A673 (cell line): ENCODE measurements at regions not wholly inside any gene's neighbourhood (a gene's known extent, or its start where the extent isn't known, plus 50 kb on each side); places are given as distances from the start of the nearest gene placed in this dataset.

Experiments used
- BruUV-seq: library from RNA; stranded (reverse); fragments of 400-500 nt; replicated peaks from 2 replicates; lab custom pipeline; 2021; lab: Mats Ljungman, UMichigan
- CTCF ChIA-PET: fragments of 300-600 bp; sonication (Branson Sonifier 250); formaldehyde crosslinking; loops from one replicate; lab custom pipeline; 2022; ENCODE audit warnings: antibody characterized with exemption; lab: Charles Lee
- POLR2A ChIA-PET: fragments of 300-600 bp; sonication (Branson Sonifier 250); formaldehyde crosslinking; loops from one replicate; lab custom pipeline; 2022; ENCODE audit warnings: antibody characterized with exemption; ENCODE audit not compliant: low non-redundant PET; lab: Charles Lee
- DNase-seq: peaks from one replicate; pipeline ENCODE4 v3.0.0-alpha.2; 2015; ENCODE audit warnings: low spot score
- H3K27ac ChIP-seq: fragments of 200-600 bp; sonication (generic); 2 replicates; pipeline ENCODE4 v1.5.1; 2016; ENCODE audit warnings: mixed run types, low read depth, mild to moderate bottlenecking, mixed read lengths, antibody characterized with exemption, low read length; ENCODE audit not compliant: poor library complexity, severe bottlenecking
- H3K27me3 ChIP-seq: fragments of 200-600 bp; sonication (generic); replicated peaks from 2 replicates; pipeline ENCODE4 v1.6.1; 2017; ENCODE audit warnings: mixed run types, low read depth, mild to moderate bottlenecking, mixed read lengths, antibody characterized with exemption, low read length; ENCODE audit not compliant: insufficient read depth, poor library complexity
- H3K36me3 ChIP-seq: fragments of 200-600 bp; sonication (generic); 2 replicates; pipeline ENCODE4 v1.6.1; 2016; ENCODE audit warnings: mixed run types, mild to moderate bottlenecking, mixed read lengths, antibody characterized with exemption, low read length; ENCODE audit not compliant: insufficient read depth, poor library complexity, severe bottlenecking
- H3K4me1 ChIP-seq: fragments of 200-600 bp; sonication (generic); 2 replicates; pipeline ENCODE4 v1.6.1; 2017; ENCODE audit warnings: mixed run types, mild to moderate bottlenecking, mixed read lengths, antibody characterized with exemption, low read length; ENCODE audit not compliant: insufficient read depth, poor library complexity, severe bottlenecking
- H3K4me3 ChIP-seq: fragments of 200-600 bp; sonication (generic); 2 replicates; pipeline ENCODE4 v1.5.1; 2016; ENCODE audit warnings: low read depth, mixed run types, mild to moderate bottlenecking, mixed read lengths, low read length; ENCODE audit not compliant: poor library complexity, severe bottlenecking
- H3K9me3 ChIP-seq: fragments of 200-600 bp; sonication (generic); 2 replicates; pipeline ENCODE4 v1.6.1; 2016; ENCODE audit warnings: mixed run types, low read depth, mild to moderate bottlenecking, mixed read lengths, antibody characterized with exemption, low read length; ENCODE audit not compliant: poor library complexity, severe bottlenecking
- EZH2 ChIP-seq: fragments of 200-600 bp; sonication (generic); IDR thresholded peaks from 2 replicates; pipeline ENCODE4 v1.6.1; 2017; ENCODE audit warnings: borderline replicate concordance, low read depth, mild to moderate bottlenecking, mixed read lengths, antibody characterized with exemption, low read length; ENCODE audit not compliant: poor library complexity, severe bottlenecking
- intact Hi-C: fragments of 100-400 bp; cut with micrococcal nuclease; formaldehyde crosslinking; loops from one replicate; pipeline ENCODE4 v1.10.0; 2022; ENCODE audit not compliant: unreplicated experiment
- TF ChIP-seq, protein P1 (sequence below): fragments of 300-800, 200-600 bp; sonication (generic); conservative IDR thresholded peaks from 2 replicates; pipeline ENCODE4 v1.5.1; 2017; ENCODE audit warnings: low read depth, mild to moderate bottlenecking, antibody characterized with exemption, low read length, moderate library complexity, mixed read lengths

DNA sequence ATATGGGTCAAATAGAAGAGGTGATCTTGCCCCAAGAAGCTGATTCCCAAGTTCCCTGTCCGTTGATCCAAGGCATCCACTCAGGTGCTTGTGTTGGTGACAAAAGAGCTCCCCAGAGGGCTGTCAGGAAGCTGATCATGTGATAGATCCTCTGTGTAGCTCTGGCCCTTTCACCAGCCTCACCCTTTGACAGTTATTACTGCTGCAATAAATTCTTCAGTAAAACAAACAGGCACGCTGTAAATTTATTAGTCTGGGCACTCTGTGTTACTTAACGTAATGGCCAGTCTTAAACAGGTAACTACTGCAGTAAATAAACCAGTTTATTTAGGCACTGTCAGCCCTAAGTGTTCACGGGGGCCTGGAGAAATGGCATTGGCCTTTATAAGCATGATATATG, 473.9 kb downstream of the BCL11B start:
- ChIA-PET POLR2A (no interaction called here), CTCF (no interaction called here)
- Histone ChIP-seq H3K4me3 (no peak overlapping the region), H3K27ac (no peak overlapping the region), H3K9me3 (no peaks in the 10 kb centered on the region), H3K4me1 (no peaks in the 10 kb centered on the region), H3K36me3 (no peaks in the 10 kb centered on the region), H3K27me3 (no peaks in the 10 kb centered on the region)
- no peak for DNase-seq
- TF ChIP-seq EZH2: no peak
- TF ChIP-seq, protein P1, sequence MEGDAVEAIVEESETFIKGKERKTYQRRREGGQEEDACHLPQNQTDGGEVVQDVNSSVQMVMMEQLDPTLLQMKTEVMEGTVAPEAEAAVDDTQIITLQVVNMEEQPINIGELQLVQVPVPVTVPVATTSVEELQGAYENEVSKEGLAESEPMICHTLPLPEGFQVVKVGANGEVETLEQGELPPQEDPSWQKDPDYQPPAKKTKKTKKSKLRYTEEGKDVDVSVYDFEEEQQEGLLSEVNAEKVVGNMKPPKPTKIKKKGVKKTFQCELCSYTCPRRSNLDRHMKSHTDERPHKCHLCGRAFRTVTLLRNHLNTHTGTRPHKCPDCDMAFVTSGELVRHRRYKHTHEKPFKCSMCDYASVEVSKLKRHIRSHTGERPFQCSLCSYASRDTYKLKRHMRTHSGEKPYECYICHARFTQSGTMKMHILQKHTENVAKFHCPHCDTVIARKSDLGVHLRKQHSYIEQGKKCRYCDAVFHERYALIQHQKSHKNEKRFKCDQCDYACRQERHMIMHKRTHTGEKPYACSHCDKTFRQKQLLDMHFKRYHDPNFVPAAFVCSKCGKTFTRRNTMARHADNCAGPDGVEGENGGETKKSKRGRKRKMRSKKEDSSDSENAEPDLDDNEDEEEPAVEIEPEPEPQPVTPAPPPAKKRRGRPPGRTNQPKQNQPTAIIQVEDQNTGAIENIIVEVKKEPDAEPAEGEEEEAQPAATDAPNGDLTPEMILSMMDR: no peak
- no TSS peak for BruUV-seq
- intact Hi-C loops: no loop called here

DNA sequence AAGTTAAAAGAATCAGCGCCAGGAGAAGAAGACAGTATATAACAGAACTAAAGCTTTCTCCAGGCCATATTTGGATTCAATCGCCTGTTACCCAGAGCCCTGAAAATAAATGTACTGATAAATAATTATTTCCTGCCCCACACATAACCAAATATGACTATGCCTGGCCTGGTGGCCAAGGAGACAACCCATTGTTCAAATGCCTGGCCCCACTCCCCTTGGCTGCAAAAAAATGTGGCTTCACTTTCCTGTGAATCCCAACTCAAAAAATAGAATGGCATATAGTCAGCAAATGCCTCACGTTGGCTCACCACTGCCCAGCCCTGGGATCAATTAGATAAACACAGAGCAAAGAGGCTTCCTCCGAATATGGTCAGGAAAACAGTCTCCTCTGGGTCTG, 472.1 kb downstream of the BCL11B start:
- ChIA-PET POLR2A (no interaction called here), CTCF (no interaction called here)
- intact Hi-C loops: no loop called here
- Histone ChIP-seq H3K27me3 (no peaks in the 10 kb centered on the region), H3K4me1 (no peaks in the 10 kb centered on the region), H3K9me3 (no peaks in the 10 kb centered on the region), H3K27ac (no peak overlapping the region), H3K4me3 (no peak overlapping the region), H3K36me3 (no peaks in the 10 kb centered on the region)
- no peak for DNase-seq
- BruUV-seq: no TSS peak
- TF ChIP-seq EZH2: no peak
- TF ChIP-seq, protein P1: no peak

- no peaks in the 10 kb centered on the region for H3K9me3 ChIP-seq
- no peaks in the 10 kb centered on the region for H3K36me3 ChIP-seq
- H3K4me1 ChIP-seq: no peaks in the 10 kb centered on the region
- ChIA-PET CTCF (no interaction called here), POLR2A (no interaction called here)
- intact Hi-C loops: no loop called here
- no peaks in the 10 kb centered on the region for H3K27me3 ChIP-seq
- no peak overlapping the region for H3K4me3 ChIP-seq
- BruUV-seq: no TSS peak
- H3K27ac ChIP-seq: no peak overlapping the region
- TF ChIP-seq, protein P1: no peak
- no peak for TF ChIP-seq EZH2
- DNase-seq: no peak
Observed at GRCh38 chr14:98802044-98802443, 470.0 kb downstream of the BCL11B start.
